ENCODE measurements at regions not wholly inside any gene's neighbourhood (a gene's known extent, or its start where the extent isn't known, plus 50 kb on each side); places are given as distances from the start of the nearest gene placed in this dataset.
A peak's percentile ranks its signal among the peaks of the same experiment; 100 is the strongest.

DNA sequence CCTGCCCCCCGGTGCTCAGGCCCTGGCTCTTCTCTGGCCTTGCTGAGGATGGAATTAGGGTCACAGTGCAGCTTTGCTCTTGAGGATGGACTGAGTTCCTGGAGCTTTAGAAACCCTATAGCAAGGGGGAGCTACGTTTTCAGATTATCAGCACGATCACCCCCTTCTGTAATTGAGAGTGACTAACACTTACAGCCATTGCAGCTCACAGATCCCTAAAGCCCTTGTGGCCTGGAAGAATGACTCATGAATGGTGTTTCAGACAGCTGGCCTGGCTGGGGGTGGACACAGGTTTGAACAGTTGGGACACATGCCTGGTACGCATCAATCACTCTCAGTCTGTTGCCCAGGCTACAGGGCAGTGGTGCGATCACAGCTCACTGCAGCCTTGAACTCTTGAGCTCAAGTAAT, 79.7 kb upstream of the IGFBP5 start:
- WGBS (ENCODE audit: insufficient coverage) = 100% methylated on average over 2 of the region's 5 CpGs
- peaks cover 41% of the 10 kb centered on the region for H3K4me1 ChIP-seq (ENCODE audit: control insufficient read depth, insufficient read depth, low read length)
- peak overlapping the region; percentile 92 for H3K27ac ChIP-seq (ENCODE audit: low read length)
- H3K27me3 ChIP-seq (ENCODE audit: control insufficient read depth, insufficient read depth, low read length) = no peaks in the 10 kb centered on the region
- H3K9me3 ChIP-seq (replicated peaks; ENCODE audit: control insufficient read depth, low read depth, low read length) = no peaks in the 10 kb centered on the region
- DNase-seq = peak; percentile 82
- no peaks in the 10 kb centered on the region for H3K36me3 ChIP-seq (ENCODE audit: control insufficient read depth, insufficient read depth, low read length)
- H3K4me3 ChIP-seq (ENCODE audit: low read length) = no peak overlapping the region

DNA sequence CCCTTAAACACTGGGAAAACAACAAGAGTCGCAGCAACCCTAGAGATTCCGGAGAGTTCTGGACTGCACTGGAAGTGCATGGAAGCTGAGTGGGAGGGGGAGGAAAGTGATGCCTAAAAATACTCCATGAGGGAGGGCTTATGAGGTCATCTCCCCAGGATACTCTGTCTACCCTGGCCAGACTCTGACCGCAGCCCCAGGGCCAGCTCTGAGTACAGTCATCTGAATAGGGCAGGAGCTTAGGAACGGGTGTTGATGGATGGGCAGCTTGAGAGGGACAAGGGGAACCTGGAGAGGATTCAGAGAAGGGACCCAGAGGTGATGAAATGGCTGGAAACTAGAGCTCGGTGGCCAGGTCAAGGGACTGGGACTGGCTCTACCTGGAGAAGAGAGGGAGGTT, 79.3 kb upstream of the IGFBP5 start:
- Histone ChIP-seq H3K27me3 (ENCODE audit: control insufficient read depth, insufficient read depth, low read length) (no peaks in the 10 kb centered on the region), H3K9me3 (replicated peaks; ENCODE audit: control insufficient read depth, low read depth, low read length) (no peaks in the 10 kb centered on the region), H3K4me3 (ENCODE audit: low read length) (no peak overlapping the region), H3K36me3 (ENCODE audit: control insufficient read depth, insufficient read depth, low read length) (no peaks in the 10 kb centered on the region), H3K4me1 (ENCODE audit: control insufficient read depth, insufficient read depth, low read length) (peaks cover 41% of the 10 kb centered on the region), H3K27ac (ENCODE audit: low read length) (peak overlapping the region; percentile 92)
- 66% methylated on average over 3 of the region's 5 CpGs for WGBS (ENCODE audit: insufficient coverage)
- DNase-seq = peak; percentile 76

DNA sequence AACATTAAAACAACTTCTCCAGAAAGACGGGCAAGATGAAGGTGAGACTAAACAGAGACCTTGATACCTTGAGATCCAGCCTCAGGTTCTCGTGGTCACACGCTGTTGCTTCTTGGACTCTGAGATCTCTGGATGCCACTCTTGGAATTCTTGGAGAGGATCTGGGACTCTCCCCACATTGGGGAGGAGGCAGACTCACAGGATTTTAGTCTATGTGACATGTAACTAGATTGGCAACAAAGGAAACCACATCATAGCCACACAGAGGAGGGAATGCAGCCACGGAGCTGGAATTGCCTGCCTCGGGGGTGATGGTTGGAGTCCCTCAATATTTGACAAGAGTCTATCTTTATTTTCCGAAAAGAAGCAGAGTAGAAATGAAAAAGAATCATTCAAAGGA, 78.8 kb upstream of the IGFBP5 start:
- Histone ChIP-seq H3K36me3 (ENCODE audit: control insufficient read depth, insufficient read depth, low read length) (no peaks in the 10 kb centered on the region), H3K27ac (ENCODE audit: low read length) (peak overlapping the region; percentile 92), H3K9me3 (replicated peaks; ENCODE audit: control insufficient read depth, low read depth, low read length) (no peaks in the 10 kb centered on the region), H3K27me3 (ENCODE audit: control insufficient read depth, insufficient read depth, low read length) (no peaks in the 10 kb centered on the region), H3K4me3 (ENCODE audit: low read length) (no peak overlapping the region), H3K4me1 (ENCODE audit: control insufficient read depth, insufficient read depth, low read length) (peaks cover 41% of the 10 kb centered on the region)
- DNase-seq = no peak
- 82% methylated on average over 2 of the region's 6 CpGs for WGBS (ENCODE audit: insufficient coverage)

DNA sequence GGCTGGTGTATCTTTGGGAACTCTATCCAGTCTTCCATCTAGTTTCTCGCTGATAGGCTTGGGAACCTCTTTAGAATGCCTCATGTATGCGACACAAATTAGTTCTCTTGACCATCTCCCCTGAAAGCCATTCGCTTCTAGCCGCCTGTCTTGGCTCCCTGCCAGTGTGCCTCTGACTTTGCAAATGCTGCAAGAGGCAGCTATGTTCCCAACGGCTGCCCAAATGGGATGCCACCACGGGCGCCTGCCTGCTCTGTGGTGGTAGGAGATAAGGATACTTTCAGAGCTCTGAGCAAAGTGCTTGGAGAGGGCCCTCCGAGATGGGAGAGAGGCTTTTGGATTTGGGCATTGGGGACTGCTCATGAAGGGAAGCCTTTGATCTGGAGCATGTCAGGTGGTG, 77.7 kb upstream of the IGFBP5 start:
- 59% methylated on average over 8 of the region's 8 CpGs for WGBS (ENCODE audit: insufficient coverage)
- H3K36me3 ChIP-seq (ENCODE audit: control insufficient read depth, insufficient read depth, low read length) = no peaks in the 10 kb centered on the region
- H3K9me3 ChIP-seq (replicated peaks; ENCODE audit: control insufficient read depth, low read depth, low read length) = no peaks in the 10 kb centered on the region
- H3K4me3 ChIP-seq (ENCODE audit: low read length) = no peak overlapping the region
- H3K27ac ChIP-seq (ENCODE audit: low read length) = peak overlapping the region; percentile 92
- H3K27me3 ChIP-seq (ENCODE audit: control insufficient read depth, insufficient read depth, low read length) = no peaks in the 10 kb centered on the region
- DNase-seq = peak; percentile 72
- H3K4me1 ChIP-seq (ENCODE audit: control insufficient read depth, insufficient read depth, low read length) = peaks cover 41% of the 10 kb centered on the region

DNA sequence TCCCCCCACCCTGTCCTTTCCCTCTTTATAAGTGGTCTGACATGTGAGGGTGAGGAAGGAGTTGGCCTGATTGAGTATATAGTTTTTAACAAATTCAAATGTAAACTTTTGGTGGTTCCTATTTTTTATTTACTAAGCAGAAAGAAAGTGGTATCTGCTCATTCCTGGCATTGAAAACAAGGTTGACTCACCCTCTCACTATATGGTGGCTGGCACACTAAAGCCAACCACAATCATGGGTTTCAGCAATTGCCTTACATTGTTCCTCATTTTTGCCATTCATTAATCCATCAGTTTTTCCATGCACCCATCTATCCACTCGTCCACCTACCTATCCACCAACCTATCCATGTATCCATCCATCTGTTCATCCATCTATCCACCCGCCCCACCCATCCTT, 75.4 kb upstream of the IGFBP5 start:
- H3K27me3 ChIP-seq (ENCODE audit: control insufficient read depth, insufficient read depth, low read length) = no peaks in the 10 kb centered on the region
- DNase-seq = no peak
- H3K9me3 ChIP-seq (replicated peaks; ENCODE audit: control insufficient read depth, low read depth, low read length) = no peaks in the 10 kb centered on the region
- no peak overlapping the region for H3K4me3 ChIP-seq (ENCODE audit: low read length)
- H3K27ac ChIP-seq (ENCODE audit: low read length) = no peak overlapping the region
- no peaks in the 10 kb centered on the region for H3K36me3 ChIP-seq (ENCODE audit: control insufficient read depth, insufficient read depth, low read length)
- H3K4me1 ChIP-seq (ENCODE audit: control insufficient read depth, insufficient read depth, low read length) = peaks cover 36% of the 10 kb centered on the region
- WGBS (ENCODE audit: insufficient coverage) = 73% methylated on average over 1 of the region's 2 CpGs

DNA sequence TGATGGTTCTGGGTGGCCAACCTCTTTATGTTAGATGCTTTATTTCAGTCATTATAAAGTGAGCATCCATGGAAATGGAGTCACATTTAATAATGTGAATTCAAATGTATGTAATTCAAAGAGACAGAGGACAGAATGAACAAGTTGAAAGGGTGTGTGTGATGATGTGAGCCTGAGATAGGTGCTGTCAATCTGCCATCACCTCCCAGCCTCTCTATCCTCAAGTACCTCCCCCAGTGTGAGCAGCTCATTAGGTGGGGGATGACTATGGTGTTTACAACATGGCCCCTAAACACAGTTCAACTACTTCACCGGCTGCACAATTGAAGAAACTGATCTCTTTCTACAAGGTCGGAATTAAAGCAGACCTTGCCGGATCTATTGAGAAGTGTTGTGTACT, 74.7 kb upstream of the IGFBP5 start:
- H3K4me1 ChIP-seq (ENCODE audit: control insufficient read depth, insufficient read depth, low read length) = peaks cover 31% of the 10 kb centered on the region
- no peaks in the 10 kb centered on the region for H3K27me3 ChIP-seq (ENCODE audit: control insufficient read depth, insufficient read depth, low read length)
- no CpG with 5 or more reads among the region's 3 CpGs for WGBS (ENCODE audit: insufficient coverage)
- DNase-seq = no peak
- no peaks in the 10 kb centered on the region for H3K36me3 ChIP-seq (ENCODE audit: control insufficient read depth, insufficient read depth, low read length)
- H3K9me3 ChIP-seq (replicated peaks; ENCODE audit: control insufficient read depth, low read depth, low read length) = no peaks in the 10 kb centered on the region
- H3K27ac ChIP-seq (ENCODE audit: low read length) = no peak overlapping the region
- no peak overlapping the region for H3K4me3 ChIP-seq (ENCODE audit: low read length)

DNA sequence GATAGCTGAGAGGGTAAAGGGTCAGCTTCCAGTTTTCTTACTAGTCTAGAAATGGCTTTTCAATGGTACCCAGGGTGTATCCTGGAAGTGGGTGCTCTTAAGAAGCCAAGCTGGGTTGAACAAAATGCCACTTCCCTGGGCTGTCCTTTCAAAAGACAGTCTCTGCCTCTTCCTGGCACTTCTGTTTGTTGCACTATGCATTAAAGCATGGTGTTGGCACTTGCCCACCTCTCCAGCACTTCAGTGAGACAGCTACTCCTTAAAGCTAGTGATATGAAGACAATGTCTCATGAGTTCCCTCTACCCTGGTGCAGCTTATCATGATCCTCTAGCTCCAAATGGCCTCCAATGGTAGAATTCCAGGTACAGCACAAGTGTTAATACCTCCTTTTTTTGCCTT, 74.3 kb upstream of the IGFBP5 start:
- Histone ChIP-seq H3K4me1 (ENCODE audit: control insufficient read depth, insufficient read depth, low read length) (peaks cover 27% of the 10 kb centered on the region), H3K4me3 (ENCODE audit: low read length) (no peak overlapping the region), H3K36me3 (ENCODE audit: control insufficient read depth, insufficient read depth, low read length) (no peaks in the 10 kb centered on the region), H3K27ac (ENCODE audit: low read length) (no peak overlapping the region), H3K27me3 (ENCODE audit: control insufficient read depth, insufficient read depth, low read length) (no peaks in the 10 kb centered on the region), H3K9me3 (replicated peaks; ENCODE audit: control insufficient read depth, low read depth, low read length) (no peaks in the 10 kb centered on the region)
- DNase-seq = no peak

DNA sequence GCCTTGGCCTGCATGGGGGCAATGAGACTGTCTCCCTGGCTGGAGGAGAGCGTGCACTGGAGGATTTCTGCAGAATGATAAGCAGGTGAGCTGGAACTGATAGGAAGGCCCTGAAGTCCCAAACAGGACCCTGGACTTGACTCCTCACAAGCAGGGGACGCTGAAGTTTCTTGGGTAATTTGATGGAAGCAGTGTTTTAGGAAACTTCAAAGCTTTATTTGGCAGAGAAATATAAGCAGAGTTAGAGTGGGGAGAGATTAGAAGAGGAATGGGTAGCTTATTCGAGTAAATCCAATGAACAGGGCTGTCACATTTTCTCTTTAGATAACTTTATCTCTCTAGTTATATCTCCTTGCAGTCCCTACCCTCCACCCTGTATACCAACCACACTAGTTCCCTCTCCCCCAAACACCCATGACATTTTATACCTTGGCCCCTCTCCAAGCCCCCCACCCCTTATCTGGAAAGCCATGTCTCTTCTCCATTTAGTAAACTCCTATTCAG, 73.6 kb upstream of the IGFBP5 start:
- Histone ChIP-seq H3K9me3 (replicated peaks; ENCODE audit: control insufficient read depth, low read depth, low read length) (no peaks in the 10 kb centered on the region), H3K36me3 (ENCODE audit: control insufficient read depth, insufficient read depth, low read length) (no peaks in the 10 kb centered on the region), H3K27me3 (ENCODE audit: control insufficient read depth, insufficient read depth, low read length) (no peaks in the 10 kb centered on the region), H3K4me1 (ENCODE audit: control insufficient read depth, insufficient read depth, low read length) (peaks cover 20% of the 10 kb centered on the region), H3K4me3 (ENCODE audit: low read length) (no peak overlapping the region), H3K27ac (ENCODE audit: low read length) (no peak overlapping the region)
- 84% methylated on average over 2 of the region's 3 CpGs for WGBS (ENCODE audit: insufficient coverage)
- no peak for DNase-seq

DNA sequence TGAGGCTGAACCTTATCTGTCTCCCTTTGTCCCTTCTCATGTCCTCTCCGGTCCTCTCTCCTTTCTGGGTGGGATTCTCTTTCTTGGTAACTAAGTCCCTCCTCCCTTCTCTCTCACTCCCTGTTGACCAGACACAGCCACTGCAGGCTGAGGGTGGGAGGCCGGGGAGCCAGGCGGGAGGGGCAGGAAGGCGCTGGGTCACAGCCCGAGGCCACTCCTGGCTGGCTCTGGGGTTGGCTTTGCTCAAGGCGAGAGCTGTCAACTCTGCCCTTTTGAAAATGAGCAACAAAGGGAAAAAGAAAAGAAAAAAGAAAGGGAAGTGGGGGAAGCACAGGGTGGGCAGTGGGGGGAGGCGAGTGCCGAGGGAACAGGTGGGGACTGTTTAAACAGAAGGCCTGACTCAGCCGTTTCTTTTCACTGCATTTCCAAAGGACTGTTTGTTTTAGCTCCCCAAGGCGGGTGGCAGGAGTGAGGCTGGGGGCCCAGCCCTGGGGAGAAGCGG, 70.5 kb upstream of the IGFBP5 start:
- no peak overlapping the region for H3K4me3 ChIP-seq (ENCODE audit: low read length)
- no peak overlapping the region for H3K27ac ChIP-seq (ENCODE audit: low read length)
- WGBS (ENCODE audit: insufficient coverage) = 26% methylated on average over 8 of the region's 11 CpGs

DNA sequence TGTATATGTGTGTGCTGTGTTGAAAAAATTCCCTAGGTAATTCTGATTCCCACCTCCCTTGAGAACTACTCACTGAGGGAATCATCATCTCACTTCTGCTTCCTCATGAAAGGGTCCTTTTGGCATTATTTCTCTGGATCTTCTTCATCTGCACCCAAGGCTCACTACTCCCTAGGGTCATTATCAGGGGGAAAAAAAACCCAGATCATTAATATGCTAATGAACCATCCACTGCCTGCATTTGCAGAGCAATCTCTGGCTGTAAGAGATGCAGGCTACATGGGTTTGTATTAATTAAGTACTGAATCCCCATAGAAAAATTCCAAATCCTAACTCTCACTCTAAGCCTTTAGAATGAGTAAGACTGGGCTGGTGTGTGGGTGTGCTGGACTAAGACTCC, 68.0 kb upstream of the IGFBP5 start:
- peaks cover 12% of the 10 kb centered on the region for H3K4me1 ChIP-seq (ENCODE audit: control insufficient read depth, insufficient read depth, low read length)
- H3K27ac ChIP-seq (ENCODE audit: low read length) = no peak overlapping the region
- no peak overlapping the region for H3K4me3 ChIP-seq (ENCODE audit: low read length)
- no peak for DNase-seq
- no peaks in the 10 kb centered on the region for H3K9me3 ChIP-seq (replicated peaks; ENCODE audit: control insufficient read depth, low read depth, low read length)
- H3K36me3 ChIP-seq (ENCODE audit: control insufficient read depth, insufficient read depth, low read length) = no peaks in the 10 kb centered on the region
- no peaks in the 10 kb centered on the region for H3K27me3 ChIP-seq (ENCODE audit: control insufficient read depth, insufficient read depth, low read length)

More for the DNA sequence above, 70.5 kb upstream of the IGFBP5 start:
- H3K27me3 ChIP-seq (ENCODE audit: control insufficient read depth, insufficient read depth, low read length) = no peaks in the 10 kb centered on the region
- no peaks in the 10 kb centered on the region for H3K9me3 ChIP-seq (replicated peaks; ENCODE audit: control insufficient read depth, low read depth, low read length)
- peaks cover 6% of the 10 kb centered on the region for H3K4me1 ChIP-seq (ENCODE audit: control insufficient read depth, insufficient read depth, low read length)
- no peak for DNase-seq
- H3K36me3 ChIP-seq (ENCODE audit: control insufficient read depth, insufficient read depth, low read length) = no peaks in the 10 kb centered on the region

DNA sequence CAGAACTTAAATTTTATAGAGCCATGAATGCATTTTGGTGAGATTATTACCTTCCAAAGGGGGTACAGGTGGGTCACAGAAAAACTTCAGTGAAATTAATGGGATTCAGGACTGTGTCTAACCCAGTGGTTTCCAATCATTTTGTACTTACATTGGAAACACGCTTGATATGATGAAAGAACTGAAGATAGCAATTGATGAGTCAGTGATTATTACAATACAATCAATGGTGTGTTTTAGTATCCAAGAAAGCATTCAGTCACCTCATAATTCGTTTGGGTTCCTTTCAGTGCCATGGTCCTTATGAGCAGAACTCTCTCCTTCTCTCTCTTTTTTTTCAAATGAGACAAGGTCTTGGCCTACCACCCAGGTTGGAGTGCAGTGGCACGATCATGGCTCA, 66.5 kb upstream of the IGFBP5 start:
- no peak for DNase-seq
- no peaks in the 10 kb centered on the region for H3K27me3 ChIP-seq (ENCODE audit: control insufficient read depth, insufficient read depth, low read length)
- WGBS (ENCODE audit: insufficient coverage) = 71% methylated on average over 2 of the region's 3 CpGs
- H3K9me3 ChIP-seq (replicated peaks; ENCODE audit: control insufficient read depth, low read depth, low read length) = no peaks in the 10 kb centered on the region
- H3K36me3 ChIP-seq (ENCODE audit: control insufficient read depth, insufficient read depth, low read length) = no peaks in the 10 kb centered on the region
- H3K4me3 ChIP-seq (ENCODE audit: low read length) = no peak overlapping the region
- no peak overlapping the region for H3K27ac ChIP-seq (ENCODE audit: low read length)
- peaks cover 17% of the 10 kb centered on the region for H3K4me1 ChIP-seq (ENCODE audit: control insufficient read depth, insufficient read depth, low read length)
